Limb (tissue), 2 donors: ENCODE measurements at regions not wholly inside any gene's neighbourhood (a gene's known extent, or its start where the extent isn't known, plus 50 kb on each side); places are given as distances from the start of the nearest gene placed in this dataset.

Experiments used
- DNase-seq, 2 donors: peaks; one replicate each; pipeline ENCODE4 v3.0.0-alpha.2; 2016; ENCODE audit errors: extremely low spot score in 2 of 2

DNA sequence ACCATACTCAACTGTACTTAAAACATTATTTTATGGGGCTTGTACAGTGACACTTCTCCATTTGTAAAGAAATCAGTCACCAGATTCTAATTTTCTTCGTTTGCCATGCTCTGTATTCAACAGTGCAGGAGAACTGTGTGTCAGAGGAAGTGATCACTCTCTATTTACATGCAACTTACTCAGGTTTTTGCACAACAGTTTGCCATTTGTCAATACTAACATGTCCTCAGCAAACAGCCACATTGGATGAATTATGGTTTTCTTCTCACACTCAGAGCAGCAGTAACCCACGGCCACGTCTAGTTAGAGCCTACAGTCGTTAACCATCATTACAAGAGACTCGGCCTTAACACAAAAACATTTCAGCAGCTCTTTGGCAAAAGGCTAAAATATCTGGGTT is 69.2 kb upstream of the SP4 start:
- no peak for DNase-seq

- no peak for DNase-seq
These were observed 68.7 kb upstream of the SP4 start for GRCh38 chr7:21359163-21359562.

GRCh38 chr7:21361413-21362125 is 66.3 kb upstream of the SP4 start:
- DNase-seq, result no peak

DNA sequence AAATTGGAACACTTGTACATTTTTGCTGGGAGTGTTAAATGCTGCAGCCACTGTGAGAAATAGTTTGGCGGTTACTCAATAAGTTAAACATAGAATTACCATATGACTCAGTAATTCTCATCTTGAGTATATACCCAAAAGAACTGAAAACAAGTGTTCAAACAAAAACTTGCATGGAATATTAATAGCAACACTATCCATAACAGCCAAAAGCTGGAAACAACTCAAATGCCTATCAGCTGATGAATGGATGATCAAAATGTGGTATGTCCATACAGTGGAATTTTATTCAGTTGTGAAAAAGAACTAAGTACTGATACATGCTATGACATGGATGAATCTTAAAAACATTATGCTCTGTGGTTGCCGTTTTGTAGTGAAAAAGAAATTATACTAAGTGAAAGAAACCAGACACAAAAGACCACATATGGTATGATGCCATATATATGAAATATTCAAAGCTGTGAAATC is 63.0 kb upstream of the SP4 start:
- no peak for DNase-seq

- no peak for DNase-seq
These were observed 61.8 kb upstream of the SP4 start for GRCh38 chr7:21365866-21366624.

GRCh38 chr7:21367081-21367480 is 60.8 kb upstream of the SP4 start:
- no peak for DNase-seq

DNA sequence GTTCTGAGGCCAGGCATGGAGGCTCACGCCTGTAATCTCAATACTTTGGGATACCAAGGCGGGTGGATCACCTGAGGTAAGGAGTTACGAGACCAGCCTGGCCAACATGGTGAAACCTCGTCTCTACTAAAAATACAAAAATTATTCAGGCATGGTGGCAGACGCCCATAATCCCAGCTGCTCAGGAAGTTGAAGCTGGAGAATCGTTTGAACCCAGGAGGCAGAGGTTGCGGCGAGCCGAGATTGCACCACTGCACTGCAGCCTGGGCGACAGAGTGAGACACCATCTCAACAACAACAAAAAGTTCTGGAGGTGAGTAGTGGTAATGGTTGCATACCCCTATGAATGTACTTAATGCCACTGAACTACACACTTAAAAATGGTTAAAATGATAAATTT is 60.3 kb upstream of the SP4 start:
- DNase-seq, result no peak

DNA sequence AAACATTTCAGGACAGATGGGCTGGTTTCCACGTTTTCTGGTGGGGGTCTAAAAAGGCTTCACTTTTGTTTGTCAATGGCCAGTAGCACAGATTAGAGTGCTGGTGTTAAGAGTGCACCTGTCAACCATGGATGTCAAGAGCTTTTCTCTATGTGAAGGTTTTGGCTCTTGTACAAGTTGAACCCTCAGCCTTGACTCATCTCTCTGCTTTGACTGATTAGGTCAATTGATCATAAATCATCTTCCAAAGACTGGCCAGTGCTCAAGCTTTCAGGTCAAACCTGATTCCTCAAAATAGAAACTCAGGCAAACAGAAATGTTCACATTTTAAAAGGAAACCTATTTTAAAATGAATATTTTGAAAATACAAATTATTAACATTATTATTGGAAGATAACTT is 59.6 kb upstream of the SP4 start:
- DNase-seq, result no peak

- no peak for DNase-seq
These were observed 57.5 kb upstream of the SP4 start for GRCh38 chr7:21370283-21370982.

GRCh38 chr7:21371360-21371759 is 56.5 kb upstream of the SP4 start:
- DNase-seq, result no peak

DNA sequence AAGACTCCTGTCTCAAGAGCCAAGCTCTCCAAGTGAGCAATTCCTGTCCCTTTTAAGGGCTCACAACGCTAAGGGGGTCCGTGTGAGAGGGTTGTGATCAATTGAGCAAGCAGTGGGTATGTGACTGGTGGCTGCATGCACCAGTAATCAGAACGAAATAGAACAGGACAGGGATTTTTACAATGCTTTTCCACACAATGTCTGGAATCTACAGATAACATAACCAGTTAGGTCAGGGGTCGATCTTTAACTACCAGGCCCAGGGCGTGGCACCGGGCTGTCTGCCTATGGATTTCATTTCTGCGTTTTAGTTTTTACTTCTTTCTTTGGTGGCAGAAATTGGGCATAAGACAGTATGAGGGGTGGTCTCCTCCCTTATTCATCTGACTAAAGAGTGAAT is 54.9 kb upstream of the SP4 start:
- DNase-seq, result no peak

DNA sequence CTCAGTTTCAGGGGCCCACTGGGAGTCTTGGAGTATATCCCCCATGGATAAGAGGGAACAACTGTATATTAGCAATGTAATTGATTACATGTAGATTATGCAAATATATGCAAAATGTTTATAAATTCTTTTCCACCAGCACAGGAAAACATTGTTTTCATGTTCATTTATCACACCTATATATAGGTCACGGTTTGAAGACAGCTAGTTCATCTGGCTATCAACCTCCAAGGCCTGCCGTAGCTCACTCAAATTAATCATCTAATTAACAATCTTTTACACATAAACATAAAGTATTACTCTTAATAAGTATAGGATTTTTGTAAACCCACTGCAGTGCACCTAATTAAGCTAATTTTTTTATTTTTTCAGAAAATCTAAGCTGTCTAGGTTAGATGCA is 53.7 kb upstream of the SP4 start:
- no peak for DNase-seq

DNA sequence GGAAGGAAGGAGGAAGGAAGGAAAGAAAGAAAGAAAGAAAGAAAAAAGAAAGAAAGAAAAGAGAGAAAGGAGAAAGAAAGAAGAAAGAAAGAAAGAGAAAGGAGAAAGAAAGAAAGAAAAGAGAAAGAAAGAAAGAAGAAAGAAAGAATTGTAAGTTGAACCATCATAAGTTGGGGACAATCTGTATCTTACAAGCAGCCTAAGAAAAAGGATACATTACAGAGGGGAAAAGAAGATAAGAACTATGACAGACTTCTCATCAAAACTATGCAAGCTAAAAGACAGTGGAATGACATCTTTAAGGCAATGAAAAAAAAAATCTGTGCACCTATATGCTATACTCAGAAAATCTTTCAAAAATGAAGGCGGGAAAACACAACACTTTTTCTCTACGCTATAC is 50.3 kb upstream of the SP4 start:
- no peak for DNase-seq
